Nephron progenitor cell (in vitro differentiated cells): ENCODE measurements at regions not wholly inside any gene's neighbourhood (a gene's known extent, or its start where the extent isn't known, plus 50 kb on each side); places are given as distances from the start of the nearest gene placed in this dataset.

Experiments used
- DNase-seq: peaks from one replicate; pipeline ENCODE4 v3.0.0; 2021
- H3K27ac Mint-ChIP-seq: 2 replicates; pipeline ENCODE4 v1.8.0; 2021; ENCODE audit warnings: mild to moderate bottlenecking, moderate library complexity, mixed read lengths
- H3K27me3 Mint-ChIP-seq: 2 replicates; pipeline ENCODE4 v1.8.0; 2021; ENCODE audit warnings: mild to moderate bottlenecking, low read depth, mixed read lengths; ENCODE audit not compliant: poor library complexity
- H3K36me3 Mint-ChIP-seq: 2 replicates; pipeline ENCODE4 v1.8.0; 2021; ENCODE audit warnings: low read depth, mixed read lengths
- H3K4me1 Mint-ChIP-seq: 2 replicates; pipeline ENCODE4 v1.8.0; 2021; ENCODE audit warnings: mixed read lengths
- H3K4me3 Mint-ChIP-seq: 2 replicates; pipeline ENCODE4 v1.8.0; 2021; ENCODE audit warnings: mild to moderate bottlenecking, moderate library complexity, mixed read lengths
- H3K9me3 Mint-ChIP-seq: 2 replicates; pipeline ENCODE4 v1.8.0; 2021; ENCODE audit warnings: mild to moderate bottlenecking, moderate library complexity, mixed read lengths
- CTCF ChIP-seq: fragments of 200-600 bp; sonication (generic); IDR thresholded peaks from 2 replicates; pipeline ENCODE4 v1.5.0; 2021; ENCODE audit warnings: antibody characterized with exemption

- no peak overlapping the region for H3K27ac Mint-ChIP-seq
- H3K4me3 Mint-ChIP-seq = no peak overlapping the region
- H3K36me3 Mint-ChIP-seq = no peaks in the 10 kb centered on the region
- peaks cover 3% of the 10 kb centered on the region for H3K27me3 Mint-ChIP-seq
- H3K4me1 Mint-ChIP-seq = peaks cover 8% of the 10 kb centered on the region
- H3K9me3 Mint-ChIP-seq = no peaks in the 10 kb centered on the region
- no peak for DNase-seq
- no peak for TF ChIP-seq CTCF
These were observed 192.1 kb downstream of the SP3 start for GRCh38 chr2:173773076-173773475.

GRCh38 chr2:173775440-173775839, 189.7 kb downstream of the SP3 start:
- Mint-ChIP-seq H3K9me3 (no peaks in the 10 kb centered on the region), H3K4me1 (peaks cover 8% of the 10 kb centered on the region), H3K36me3 (no peaks in the 10 kb centered on the region), H3K27me3 (peaks cover 3% of the 10 kb centered on the region), H3K4me3 (no peak overlapping the region), H3K27ac (no peak overlapping the region)
- DNase-seq = no peak
- no peak for TF ChIP-seq CTCF

GRCh38 chr2:173782681-173783080, 182.5 kb downstream of the SP3 start:
- no peak for DNase-seq
- Mint-ChIP-seq H3K4me3 (no peak overlapping the region), H3K36me3 (no peaks in the 10 kb centered on the region), H3K27ac (no peak overlapping the region), H3K4me1 (peaks cover 8% of the 10 kb centered on the region), H3K9me3 (no peaks in the 10 kb centered on the region), H3K27me3 (peaks cover 13% of the 10 kb centered on the region)
- no peak for TF ChIP-seq CTCF

GRCh38 chr2:173783382-173783781, 181.8 kb downstream of the SP3 start:
- H3K27ac Mint-ChIP-seq = no peak overlapping the region
- H3K4me3 Mint-ChIP-seq = no peak overlapping the region
- no peaks in the 10 kb centered on the region for H3K36me3 Mint-ChIP-seq
- peaks cover 12% of the 10 kb centered on the region for H3K4me1 Mint-ChIP-seq
- no peak for TF ChIP-seq CTCF
- H3K27me3 Mint-ChIP-seq = peaks cover 13% of the 10 kb centered on the region
- DNase-seq = no peak
- no peaks in the 10 kb centered on the region for H3K9me3 Mint-ChIP-seq

GRCh38 chr2:173785813-173786212, 179.4 kb downstream of the SP3 start:
- DNase-seq = no peak
- no peak for TF ChIP-seq CTCF
- Mint-ChIP-seq H3K27me3 (peaks cover 13% of the 10 kb centered on the region), H3K27ac (no peak overlapping the region), H3K4me1 (peaks cover 12% of the 10 kb centered on the region), H3K9me3 (no peaks in the 10 kb centered on the region), H3K4me3 (no peak overlapping the region), H3K36me3 (no peaks in the 10 kb centered on the region)

GRCh38 chr2:173791502-173791901, 173.7 kb downstream of the SP3 start:
- Mint-ChIP-seq H3K9me3 (no peaks in the 10 kb centered on the region), H3K36me3 (no peaks in the 10 kb centered on the region)
- DNase-seq = no peak

More at GRCh38 chr2:173791502-173791901, 173.7 kb downstream of the SP3 start:
- peaks cover 33% of the 10 kb centered on the region for H3K4me1 Mint-ChIP-seq
- peaks cover 7% of the 10 kb centered on the region for H3K27me3 Mint-ChIP-seq
- H3K27ac Mint-ChIP-seq = peak overlapping the region; percentile 7
- H3K4me3 Mint-ChIP-seq = no peak overlapping the region
- TF ChIP-seq CTCF = no peak
